Skeletal muscle tissue (tissue), 3 donors: ENCODE measurements at regions not wholly inside any gene's neighbourhood (a gene's known extent, or its start where the extent isn't known, plus 50 kb on each side); places are given as distances from the start of the nearest gene placed in this dataset.

ENCODE experiments used
- H3K27ac ChIP-seq: one replicate; pipeline ENCODE4 v1.7.0; 2013; ENCODE audit warnings: mild to moderate bottlenecking, low read depth, low read length, inconsistent platforms
- H3K27me3 ChIP-seq, 3 donors: one replicate each; pipeline ENCODE4 v1.7.0; 2013; ENCODE audit warnings: low read length in 3 of 3; ENCODE audit not compliant: control insufficient read depth in 3 of 3, insufficient read depth in 3 of 3
- H3K36me3 ChIP-seq, 3 donors: one replicate each; pipeline ENCODE4 v1.7.0; 2013; ENCODE audit warnings: low read length in 3 of 3; ENCODE audit not compliant: control insufficient read depth in 3 of 3, insufficient read depth in 3 of 3
- H3K4me1 ChIP-seq, 3 donors: one replicate each; pipeline ENCODE4 v1.7.0; 2013; ENCODE audit warnings: low read length in 3 of 3, mild to moderate bottlenecking in 3 of 3; ENCODE audit not compliant: control insufficient read depth in 3 of 3, insufficient read depth in 3 of 3
- H3K4me3 ChIP-seq, 3 donors: one replicate each; pipeline ENCODE4 v1.7.0; 2013; ENCODE audit warnings: low read length in 3 of 3
- H3K9ac ChIP-seq, 3 donors: one replicate each; pipeline ENCODE4 v1.7.0; 2013; ENCODE audit warnings: low read length in 3 of 3, mild to moderate bottlenecking in 3 of 3, moderate library complexity in 2 of 3, low read depth in 1 of 3
- H3K9me3 ChIP-seq, 3 donors: one replicate each; pipeline ENCODE4 v1.7.0; 2013; ENCODE audit warnings: low read length in 3 of 3; ENCODE audit not compliant: control insufficient read depth in 3 of 3
- donor health status: Osteomylitis.

DNA sequence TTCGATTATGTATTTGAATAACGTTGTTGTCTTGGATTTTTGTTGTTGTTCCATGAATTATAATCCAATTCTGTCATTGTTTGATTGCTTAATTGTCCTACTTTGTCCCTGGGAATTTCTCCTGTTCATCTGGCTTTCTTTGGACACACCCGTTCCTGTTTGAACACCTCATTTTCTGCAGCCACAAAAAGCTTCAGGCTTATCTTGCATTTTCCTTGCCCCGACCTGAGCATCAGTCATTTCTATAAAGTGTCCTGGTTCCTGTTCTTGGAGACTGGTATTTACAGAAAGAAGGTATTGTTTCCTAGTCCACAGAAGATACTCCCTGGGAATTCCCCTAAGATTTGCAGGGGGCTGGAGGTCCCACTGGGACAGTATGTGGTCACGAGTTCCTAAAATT is 731.8 kb upstream of the ARGLU1 start:
- Histone ChIP-seq H3K36me3 (no peaks in the 10 kb centered on the region), H3K4me3 (no peak overlapping the region)

DNA sequence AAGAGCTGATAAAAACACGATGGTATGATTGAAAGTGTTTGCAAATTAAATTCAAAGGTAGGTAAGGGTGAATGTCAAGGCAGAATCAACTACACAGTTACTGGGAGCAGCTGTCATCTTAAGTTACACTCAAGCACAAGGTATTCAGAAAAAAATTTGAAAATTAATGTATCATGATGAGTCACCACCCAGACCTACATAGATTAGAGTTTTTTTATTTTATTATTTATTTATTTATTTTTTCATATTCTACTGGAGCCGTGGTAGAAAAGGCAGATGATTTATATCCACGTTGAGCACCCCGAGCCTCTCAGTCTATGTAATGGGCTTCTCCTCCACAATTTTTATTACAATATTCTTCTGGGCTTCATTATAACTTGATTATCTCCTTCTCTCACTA is 728.9 kb upstream of the ARGLU1 start:
- H3K27ac ChIP-seq, result no peak overlapping the region
- H3K9me3 ChIP-seq, result no peaks in the 10 kb centered on the region
- no peaks in the 10 kb centered on the region for H3K4me1 ChIP-seq
- no peaks in the 10 kb centered on the region for H3K36me3 ChIP-seq
- H3K9ac ChIP-seq, result no peak overlapping the region
- H3K27me3 ChIP-seq, result no peaks in the 10 kb centered on the region
- no peak overlapping the region for H3K4me3 ChIP-seq

More for the DNA sequence above, 731.8 kb upstream of the ARGLU1 start:
- Histone ChIP-seq H3K27me3 (no peaks in the 10 kb centered on the region), H3K9me3 (no peaks in the 10 kb centered on the region), H3K9ac (no peak overlapping the region), H3K27ac (no peak overlapping the region), H3K4me1 (no peaks in the 10 kb centered on the region)

DNA sequence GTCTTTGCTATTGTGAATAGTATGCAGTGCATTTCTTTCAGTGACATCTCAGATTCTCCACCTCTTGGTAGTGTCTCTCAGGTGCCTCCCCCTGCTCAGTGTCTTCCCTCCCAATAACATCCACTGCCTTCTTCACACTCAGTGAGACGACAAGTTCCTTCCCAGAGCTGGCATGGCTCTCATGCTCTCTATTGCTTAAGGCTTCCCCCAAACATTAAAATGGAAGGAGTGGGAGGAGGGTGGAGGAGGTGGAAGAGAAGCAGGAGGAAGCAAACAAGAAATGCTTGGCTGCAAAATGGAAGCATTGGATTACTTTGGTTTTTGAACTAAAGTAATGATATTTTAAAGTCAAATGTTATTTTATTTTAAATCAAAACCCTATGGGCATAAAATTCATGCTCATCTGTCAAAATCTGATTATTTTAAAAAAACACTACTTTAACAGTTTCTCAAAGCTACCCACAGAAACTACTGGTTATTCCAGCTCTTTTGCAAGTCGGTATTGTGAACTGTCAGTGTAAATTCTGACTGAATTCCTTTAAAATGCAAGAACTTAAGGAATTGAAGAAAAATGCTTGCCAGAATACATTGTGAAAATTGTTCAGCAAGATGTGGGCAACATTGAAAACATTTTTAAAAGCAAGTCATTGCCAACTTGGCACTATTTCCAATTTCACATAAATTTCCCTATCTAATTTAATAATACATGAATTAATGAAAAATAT is 727.6 kb upstream of the ARGLU1 start:
- no peaks in the 10 kb centered on the region for H3K4me1 ChIP-seq
- H3K27ac ChIP-seq, result no peak overlapping the region
- no peaks in the 10 kb centered on the region for H3K27me3 ChIP-seq
- H3K9ac ChIP-seq, result no peak overlapping the region
- no peaks in the 10 kb centered on the region for H3K9me3 ChIP-seq
- H3K4me3 ChIP-seq, result no peak overlapping the region
- H3K36me3 ChIP-seq, result no peaks in the 10 kb centered on the region

DNA sequence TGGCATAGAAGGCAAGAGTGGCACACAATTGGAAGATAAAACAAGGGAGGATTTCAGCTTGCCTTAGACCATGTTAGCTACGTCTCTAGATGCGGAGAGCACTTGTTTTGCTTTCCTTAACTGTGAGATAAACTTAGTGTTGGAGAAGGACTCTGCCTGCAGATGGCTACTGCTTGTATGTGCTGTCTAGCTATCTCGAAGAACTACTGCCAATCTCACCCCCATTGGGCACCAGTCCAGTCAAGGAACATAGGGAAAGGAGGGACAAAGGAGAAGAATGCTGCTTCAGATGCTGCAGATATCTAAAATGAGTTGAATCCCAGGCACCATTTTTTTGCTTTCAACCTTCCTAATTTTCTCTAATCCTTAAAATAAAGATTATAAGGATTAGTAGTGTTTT is 726.0 kb upstream of the ARGLU1 start:
- Histone ChIP-seq H3K36me3 (no peaks in the 10 kb centered on the region), H3K27me3 (no peaks in the 10 kb centered on the region), H3K27ac (no peak overlapping the region), H3K9ac (no peak overlapping the region), H3K4me1 (no peaks in the 10 kb centered on the region), H3K9me3 (no peaks in the 10 kb centered on the region), H3K4me3 (no peak overlapping the region)

DNA sequence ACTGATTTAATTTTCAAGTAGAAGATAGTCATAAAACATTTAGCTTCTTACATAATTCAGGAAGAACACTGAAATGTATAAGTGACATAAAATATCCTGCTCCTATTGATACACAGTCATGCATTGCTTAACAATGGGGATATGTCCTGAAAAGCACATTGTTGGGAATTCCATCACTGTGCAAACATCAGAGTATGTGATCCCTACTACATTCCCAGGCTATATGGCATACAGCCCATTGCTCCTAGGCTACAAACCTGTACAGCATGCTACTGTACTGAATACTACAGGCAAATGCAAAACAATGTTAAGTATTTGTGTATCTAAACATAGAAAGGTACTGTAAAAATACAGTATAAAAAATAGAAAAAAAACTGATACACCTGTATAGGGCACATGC is 723.9 kb upstream of the ARGLU1 start:
- H3K9ac ChIP-seq, result no peak overlapping the region
- no peaks in the 10 kb centered on the region for H3K9me3 ChIP-seq
- no peak overlapping the region for H3K4me3 ChIP-seq
- H3K27ac ChIP-seq, result no peak overlapping the region
- no peaks in the 10 kb centered on the region for H3K36me3 ChIP-seq
- H3K4me1 ChIP-seq, result no peaks in the 10 kb centered on the region
- H3K27me3 ChIP-seq, result no peaks in the 10 kb centered on the region

GRCh38 chr13:107289540-107289939 is 721.6 kb upstream of the ARGLU1 start:
- no peaks in the 10 kb centered on the region for H3K9me3 ChIP-seq
- no peaks in the 10 kb centered on the region for H3K36me3 ChIP-seq
- no peak overlapping the region for H3K4me3 ChIP-seq
- H3K27ac ChIP-seq, result no peak overlapping the region
- H3K4me1 ChIP-seq, result no peaks in the 10 kb centered on the region
- H3K9ac ChIP-seq, result no peak overlapping the region
- H3K27me3 ChIP-seq, result no peaks in the 10 kb centered on the region

- Histone ChIP-seq H3K36me3 (no peaks in the 10 kb centered on the region), H3K27me3 (no peaks in the 10 kb centered on the region), H3K9ac (no peak overlapping the region), H3K4me3 (no peak overlapping the region), H3K9me3 (no peaks in the 10 kb centered on the region), H3K4me1 (no peaks in the 10 kb centered on the region), H3K27ac (no peak overlapping the region)
Observed at GRCh38 chr13:107284173-107284572, 716.2 kb upstream of the ARGLU1 start.

DNA sequence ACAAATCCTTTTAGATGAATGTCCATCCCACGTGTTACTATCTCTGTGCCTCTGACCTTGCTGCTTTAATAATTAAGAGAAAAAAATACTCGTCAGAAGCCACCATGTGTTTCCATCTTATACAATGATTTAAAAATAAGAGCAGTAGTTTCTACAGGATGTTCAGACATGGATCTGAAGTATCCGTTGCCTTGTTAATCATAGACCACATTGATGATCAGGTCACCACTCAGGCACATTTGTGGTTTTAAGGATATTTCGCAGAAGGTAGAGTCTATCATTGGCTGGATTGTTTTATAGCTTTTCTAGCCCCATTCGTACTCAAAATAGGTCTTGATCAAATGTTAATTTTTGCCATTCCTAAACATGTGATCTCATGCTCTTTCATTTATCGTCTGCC is 710.0 kb upstream of the ARGLU1 start:
- no peaks in the 10 kb centered on the region for H3K4me1 ChIP-seq
- no peak overlapping the region for H3K9ac ChIP-seq
- H3K27me3 ChIP-seq, result no peaks in the 10 kb centered on the region
- H3K4me3 ChIP-seq, result no peak overlapping the region
- no peak overlapping the region for H3K27ac ChIP-seq
- no peaks in the 10 kb centered on the region for H3K9me3 ChIP-seq
- H3K36me3 ChIP-seq, result no peaks in the 10 kb centered on the region

- Histone ChIP-seq H3K9me3 (no peaks in the 10 kb centered on the region), H3K9ac (no peak overlapping the region), H3K4me1 (no peaks in the 10 kb centered on the region), H3K36me3 (no peaks in the 10 kb centered on the region), H3K4me3 (no peak overlapping the region), H3K27me3 (no peaks in the 10 kb centered on the region), H3K27ac (no peak overlapping the region)
Observed at GRCh38 chr13:107276936-107277335, 709.0 kb upstream of the ARGLU1 start.

- Histone ChIP-seq H3K36me3 (no peaks in the 10 kb centered on the region), H3K27me3 (no peaks in the 10 kb centered on the region), H3K4me3 (no peak overlapping the region), H3K27ac (no peak overlapping the region), H3K9me3 (no peaks in the 10 kb centered on the region), H3K4me1 (no peaks in the 10 kb centered on the region), H3K9ac (no peak overlapping the region)
Observed at GRCh38 chr13:107275945-107276614, 708.1 kb upstream of the ARGLU1 start.
